ENCODE measurements at regions not wholly inside any gene's neighbourhood (a gene's known extent, or its start where the extent isn't known, plus 50 kb on each side); places are given as distances from the start of the nearest gene placed in this dataset.

DNA sequence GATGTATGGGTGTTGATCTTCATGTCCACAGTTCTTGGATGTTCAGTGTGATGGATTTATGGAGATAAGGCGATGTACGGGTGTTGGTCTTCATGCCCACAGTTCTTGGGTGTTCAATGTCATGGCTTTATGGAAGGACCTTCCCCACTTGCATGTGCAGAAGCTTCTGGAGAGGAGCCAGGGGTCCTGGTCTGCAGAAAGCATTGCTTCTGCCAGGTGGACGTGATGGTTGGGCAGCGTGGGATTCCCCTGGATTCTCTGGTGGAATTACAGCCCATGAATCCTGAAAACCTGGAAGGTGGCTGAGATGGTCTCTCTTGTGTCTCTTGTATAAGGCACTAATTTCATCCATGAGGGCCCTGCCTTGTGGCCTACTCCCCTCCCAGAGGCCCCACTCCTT, 183.7 kb upstream of the TCERG1L start:
- Histone ChIP-seq H3K9me3 (ENCODE audit: control insufficient read depth, insufficient read depth, low read length) (peaks cover 68% of the 10 kb centered on the region), H3K27me3 (ENCODE audit: control insufficient read depth, insufficient read depth, low read length) (no peaks in the 10 kb centered on the region), H3K4me3 (ENCODE audit: low read depth, low read length) (no peak overlapping the region), H3K27ac (ENCODE audit: low read depth, low read length) (no peak overlapping the region)
- CTCF ChIA-PET, result no interaction called here
- no peak for DNase-seq (ENCODE audit: low read depth, low spot score)
- POLR2A ChIA-PET, result no interaction called here
- TF ChIP-seq CTCF (IDR thresholded peaks at IDR 0.05; ENCODE audit: low read depth, low read length), result no peak

GRCh38 chr10:131495892-131496291, 184.4 kb upstream of the TCERG1L start:
- TF ChIP-seq CTCF (IDR thresholded peaks at IDR 0.05; ENCODE audit: low read depth, low read length), result no peak
- Histone ChIP-seq H3K9me3 (ENCODE audit: control insufficient read depth, insufficient read depth, low read length) (peaks cover 70% of the 10 kb centered on the region), H3K27ac (ENCODE audit: low read depth, low read length) (no peak overlapping the region), H3K27me3 (ENCODE audit: control insufficient read depth, insufficient read depth, low read length) (no peaks in the 10 kb centered on the region), H3K4me3 (ENCODE audit: low read depth, low read length) (no peak overlapping the region)
- no peak for DNase-seq (ENCODE audit: low read depth, low spot score)
- ChIA-PET CTCF (no interaction called here), POLR2A (no interaction called here)

DNA sequence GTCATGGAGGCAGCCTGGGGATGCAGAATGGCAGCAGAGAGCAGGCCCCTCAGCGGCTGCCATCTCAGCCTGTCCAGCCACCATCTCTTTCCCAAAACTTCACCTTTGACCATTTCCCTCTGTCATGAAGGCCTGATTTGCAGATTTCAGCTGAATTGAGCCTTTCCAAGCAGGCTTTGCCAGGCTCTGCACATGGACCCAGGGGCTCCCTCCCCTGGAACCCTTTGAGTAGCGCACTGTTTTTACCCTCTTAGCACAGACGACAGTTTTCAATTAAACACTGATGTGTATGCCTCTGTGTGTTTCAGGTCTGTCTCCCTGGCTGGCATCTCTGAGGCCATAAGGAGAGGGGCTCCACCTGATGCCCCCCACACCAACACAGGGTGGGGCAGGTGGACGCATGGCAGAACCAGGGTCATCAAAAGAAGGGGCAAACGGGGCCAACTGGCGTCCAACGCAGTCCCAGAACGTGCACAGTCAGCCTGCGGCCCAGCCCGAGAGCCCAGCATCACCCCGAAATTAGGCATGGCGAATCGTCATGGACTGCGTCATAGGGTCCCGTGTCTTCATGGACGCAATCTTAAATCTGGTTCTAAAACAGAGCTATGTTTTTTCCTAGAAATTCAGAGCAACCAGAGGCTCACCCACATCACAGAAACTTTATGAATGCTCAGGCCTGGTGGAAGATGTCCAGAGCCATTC, 185.0 kb upstream of the TCERG1L start:
- CTCF ChIA-PET, result no interaction called here
- Histone ChIP-seq H3K9me3 (ENCODE audit: control insufficient read depth, insufficient read depth, low read length) (peaks cover 72% of the 10 kb centered on the region), H3K4me3 (ENCODE audit: low read depth, low read length) (no peak overlapping the region), H3K27me3 (ENCODE audit: control insufficient read depth, insufficient read depth, low read length) (no peaks in the 10 kb centered on the region), H3K27ac (ENCODE audit: low read depth, low read length) (no peak overlapping the region)
- no peak for TF ChIP-seq CTCF (IDR thresholded peaks at IDR 0.05; ENCODE audit: low read depth, low read length)
- no peak for DNase-seq (ENCODE audit: low read depth, low spot score)
- POLR2A ChIA-PET, result no interaction called here

- POLR2A ChIA-PET, result no interaction called here
- Histone ChIP-seq H3K27me3 (ENCODE audit: control insufficient read depth, insufficient read depth, low read length) (no peaks in the 10 kb centered on the region), H3K4me3 (ENCODE audit: low read depth, low read length) (no peak overlapping the region), H3K9me3 (ENCODE audit: control insufficient read depth, insufficient read depth, low read length) (peaks cover 69% of the 10 kb centered on the region), H3K27ac (ENCODE audit: low read depth, low read length) (no peak overlapping the region)
- no peak for TF ChIP-seq CTCF (IDR thresholded peaks at IDR 0.05; ENCODE audit: low read depth, low read length)
- CTCF ChIA-PET, result no interaction called here
- DNase-seq (ENCODE audit: low read depth, low spot score), result no peak
Observed at GRCh38 chr10:131499566-131499965, 188.0 kb upstream of the TCERG1L start.

- Histone ChIP-seq H3K4me3 (ENCODE audit: low read depth, low read length) (no peak overlapping the region), H3K27me3 (ENCODE audit: control insufficient read depth, insufficient read depth, low read length) (no peaks in the 10 kb centered on the region), H3K27ac (ENCODE audit: low read depth, low read length) (no peak overlapping the region), H3K9me3 (ENCODE audit: control insufficient read depth, insufficient read depth, low read length) (peaks cover 63% of the 10 kb centered on the region)
- no peak for TF ChIP-seq CTCF (IDR thresholded peaks at IDR 0.05; ENCODE audit: low read depth, low read length)
- ChIA-PET CTCF (no interaction called here), POLR2A (no interaction called here)
- no peak for DNase-seq (ENCODE audit: low read depth, low spot score)
Observed at GRCh38 chr10:131500181-131500580, 188.7 kb upstream of the TCERG1L start.
